Ishikawa (cell line): ENCODE measurements at regions not wholly inside any gene's neighbourhood (a gene's known extent, or its start where the extent isn't known, plus 50 kb on each side); places are given as distances from the start of the nearest gene placed in this dataset.

Source experiments
- CEBPB ChIP-seq: IDR thresholded peaks from 2 replicates; pipeline ENCODE4 v1.6.1; 2012
- CREB1 ChIP-seq: IDR thresholded peaks from 2 replicates; pipeline ENCODE4 v1.6.1; 2012; ENCODE audit warnings: low read depth
- EGR1 ChIP-seq: IDR thresholded peaks from 2 replicates; pipeline ENCODE4 v1.6.1; 2012
- EP300 ChIP-seq: IDR thresholded peaks from 2 replicates; pipeline ENCODE4 v1.6.1; 2012; ENCODE audit warnings: borderline replicate concordance
- MAX ChIP-seq: IDR thresholded peaks from 2 replicates; pipeline ENCODE4 v1.6.1; 2012
- NFIC ChIP-seq: IDR thresholded peaks from 2 replicates; pipeline ENCODE4 v1.6.1; 2012
- REST ChIP-seq: IDR thresholded peaks from 2 replicates; pipeline ENCODE4 v1.6.1; 2012; ENCODE audit warnings: low read depth, mild to moderate bottlenecking
- TAF1 ChIP-seq: IDR thresholded peaks from 2 replicates; pipeline ENCODE4 v1.6.1; 2012; ENCODE audit warnings: low read depth, mild to moderate bottlenecking
- TCF12 ChIP-seq: IDR thresholded peaks from 2 replicates; pipeline ENCODE4 v1.6.1; 2012; ENCODE audit warnings: low read depth
- USF1 ChIP-seq: IDR thresholded peaks from 2 replicates; pipeline ENCODE4 v1.6.1; 2012
- YY1 ChIP-seq: IDR thresholded peaks from 2 replicates; pipeline ENCODE4 v1.6.1; 2012; ENCODE audit warnings: low read depth
- ZBTB7A ChIP-seq: IDR thresholded peaks from 2 replicates; pipeline ENCODE4 v1.6.1; 2012; ENCODE audit warnings: low read depth

- TF ChIP-seq MAX, result no peak
- no peak for TF ChIP-seq EGR1
- no peak for TF ChIP-seq CEBPB
- TF ChIP-seq USF1, result no peak
- no peak for TF ChIP-seq NFIC
- TF ChIP-seq YY1, result no peak
- no peak for TF ChIP-seq EP300
- no peak for TF ChIP-seq CREB1
- TF ChIP-seq TAF1, result no peak
- TF ChIP-seq ZBTB7A, result no peak
- TF ChIP-seq REST, result no peak
- no peak for TF ChIP-seq TCF12
Observed at GRCh38 chr2:35099342-35099741, 1256.2 kb upstream of the CRIM1 start.
